Hepatic stellate cell (primary cell): ENCODE measurements at regions not wholly inside any gene's neighbourhood (a gene's known extent, or its start where the extent isn't known, plus 50 kb on each side); places are given as distances from the start of the nearest gene placed in this dataset.
"Not testable (repeated sequence)": the region's sequence is repeated elsewhere in the genome, so short reads cannot be mapped to it uniquely, and the experiment has no call there.

ENCODE experiments used
- DNase-seq: peaks from one replicate; pipeline ENCODE4 v3.0.0; 2011; ENCODE audit warnings: low spot score

- DNase-seq, result no peak
Measured at GRCh38 chr5:174558190-174558589, 166.2 kb upstream of the MSX2 start.

DNA sequence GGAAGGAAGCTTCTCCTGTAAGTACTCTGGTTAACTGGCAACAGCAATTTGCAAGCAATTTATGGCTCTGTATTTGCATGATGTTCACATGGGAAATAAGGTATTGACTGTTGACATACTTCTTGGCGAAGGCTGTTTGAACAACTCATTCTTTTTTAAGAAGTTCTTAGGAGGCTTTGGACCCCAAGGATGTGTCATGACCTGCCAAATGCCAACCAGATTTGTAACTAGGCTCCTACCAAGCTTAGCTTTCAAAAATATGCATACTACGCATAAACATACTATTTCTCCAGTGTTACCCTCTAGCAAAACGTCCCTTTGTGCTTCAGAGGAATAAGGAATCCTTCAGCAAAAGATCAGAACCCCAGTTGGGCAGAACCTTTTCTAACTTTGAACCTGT, 165.2 kb upstream of the MSX2 start:
- DNase-seq, result no peak

DNA sequence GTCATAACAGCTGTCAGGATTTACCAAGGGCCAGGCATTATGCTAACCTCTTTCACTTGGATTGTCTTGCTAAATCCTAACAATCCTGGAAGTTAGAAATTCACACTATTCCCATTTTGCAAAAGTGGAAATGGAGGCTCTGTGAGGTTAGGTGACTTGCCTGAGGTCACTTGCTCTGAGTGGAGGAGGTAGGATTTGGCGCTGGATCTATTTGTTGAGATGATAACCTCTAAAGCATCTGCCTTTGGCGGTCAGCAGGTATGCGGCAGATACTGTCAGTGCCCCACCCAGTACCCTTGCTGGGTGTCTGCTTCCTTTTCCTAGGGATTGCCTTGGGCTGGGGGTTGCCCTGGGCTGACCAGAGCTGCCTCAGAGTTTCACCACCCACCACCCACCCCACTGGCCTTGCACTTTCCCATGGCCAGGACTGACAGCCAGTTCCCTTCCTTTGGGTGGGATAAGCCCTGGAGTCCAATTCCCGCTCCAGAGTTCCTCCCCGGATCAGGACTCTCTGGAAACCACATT, 164.8 kb upstream of the MSX2 start:
- DNase-seq, result no peak

- DNase-seq, result no peak
Measured at GRCh38 chr5:174560861-174561260, 163.5 kb upstream of the MSX2 start.

GRCh38 chr5:174563040-174563439, 161.3 kb upstream of the MSX2 start:
- not testable (repeated sequence) for DNase-seq

- no peak for DNase-seq
Measured at GRCh38 chr5:174563899-174564298, 160.5 kb upstream of the MSX2 start.

GRCh38 chr5:174567506-174568141, 156.8 kb upstream of the MSX2 start:
- no peak for DNase-seq

- DNase-seq, result no peak
Measured at GRCh38 chr5:174570662-174571061, 153.7 kb upstream of the MSX2 start.

GRCh38 chr5:174571662-174572397, 152.6 kb upstream of the MSX2 start:
- DNase-seq, result peak; percentile 6

DNA sequence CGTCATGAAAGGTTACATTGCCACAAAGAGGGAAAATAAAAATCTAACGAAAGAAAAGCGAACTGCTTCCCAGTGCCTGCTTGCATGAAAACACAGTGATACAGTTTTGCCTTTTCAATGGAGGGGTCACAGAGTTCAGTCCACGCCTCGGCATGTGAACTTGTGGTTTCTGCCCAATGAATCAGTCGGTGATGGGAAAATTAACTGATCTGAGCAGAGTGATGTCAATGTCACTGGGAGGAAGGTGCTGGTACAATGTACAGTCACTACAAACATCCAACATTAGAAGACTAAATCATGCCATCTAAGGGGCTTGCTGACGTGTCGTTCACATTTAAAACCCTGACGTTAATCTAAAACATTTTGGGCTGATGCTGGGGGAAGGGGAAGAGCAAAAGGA, 151.8 kb upstream of the MSX2 start:
- no peak for DNase-seq

GRCh38 chr5:174573221-174573994, 151.0 kb upstream of the MSX2 start:
- DNase-seq, result no peak

GRCh38 chr5:174575043-174575442, 149.3 kb upstream of the MSX2 start:
- no peak for DNase-seq

- DNase-seq, result no peak
Measured at GRCh38 chr5:174576042-174576441, 148.3 kb upstream of the MSX2 start.

DNA sequence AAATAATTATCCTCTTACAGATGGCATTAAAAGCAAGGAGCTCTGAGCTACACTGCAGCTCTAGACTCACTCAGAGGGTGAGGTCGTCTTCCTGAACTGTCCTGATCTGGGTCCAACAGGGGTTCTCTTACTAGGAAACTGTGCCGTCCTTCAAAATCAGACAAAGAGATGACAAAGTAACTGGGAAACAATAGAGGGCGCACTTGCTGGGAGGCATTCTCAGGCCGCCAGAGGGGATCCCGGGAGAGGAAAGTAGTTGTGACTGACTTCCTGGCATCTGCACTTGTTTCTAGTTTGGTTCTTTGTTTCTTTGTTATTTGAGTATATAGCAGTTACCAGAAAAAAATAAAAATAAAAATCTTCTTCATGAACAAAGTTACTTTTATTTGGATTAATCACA, 142.9 kb upstream of the MSX2 start:
- no peak for DNase-seq

DNA sequence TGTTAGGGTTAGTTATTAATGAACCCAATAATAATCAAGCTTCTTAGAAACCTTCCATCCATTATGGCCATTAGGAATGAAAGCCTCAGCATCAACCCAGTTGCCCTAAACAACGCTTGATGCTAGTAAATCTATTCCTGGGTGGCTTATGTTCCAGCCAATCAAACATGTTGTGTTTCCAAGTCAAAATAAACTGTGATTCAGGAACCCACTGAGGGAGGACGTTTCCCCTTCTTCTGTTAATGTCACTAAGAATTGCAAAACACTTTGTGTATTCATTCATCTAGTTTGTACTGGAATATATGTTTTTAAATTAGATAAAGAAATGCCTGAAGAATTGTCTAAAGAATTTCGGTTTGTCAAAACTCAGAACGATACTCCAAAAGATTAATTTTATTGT, 142.5 kb upstream of the MSX2 start:
- no peak for DNase-seq

DNA sequence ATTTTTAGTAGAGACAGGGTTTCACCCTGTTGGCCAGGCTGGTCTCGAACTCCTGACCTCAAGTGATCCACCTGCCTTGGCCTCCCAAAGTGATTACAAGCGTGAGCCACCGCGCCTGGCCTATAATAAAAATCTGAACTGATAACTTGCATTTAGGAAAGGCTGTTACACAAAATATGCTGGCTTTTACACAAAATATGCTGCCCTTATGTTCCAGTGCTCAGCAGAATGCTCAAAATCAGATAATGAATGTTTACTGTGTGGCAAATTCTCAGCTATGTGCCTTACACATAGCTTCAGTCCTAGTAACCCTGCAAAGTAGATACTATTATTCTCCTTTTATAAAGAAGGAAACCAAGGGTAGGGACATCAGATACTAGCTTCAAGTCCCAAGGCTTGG, 141.3 kb upstream of the MSX2 start:
- no peak for DNase-seq

DNA sequence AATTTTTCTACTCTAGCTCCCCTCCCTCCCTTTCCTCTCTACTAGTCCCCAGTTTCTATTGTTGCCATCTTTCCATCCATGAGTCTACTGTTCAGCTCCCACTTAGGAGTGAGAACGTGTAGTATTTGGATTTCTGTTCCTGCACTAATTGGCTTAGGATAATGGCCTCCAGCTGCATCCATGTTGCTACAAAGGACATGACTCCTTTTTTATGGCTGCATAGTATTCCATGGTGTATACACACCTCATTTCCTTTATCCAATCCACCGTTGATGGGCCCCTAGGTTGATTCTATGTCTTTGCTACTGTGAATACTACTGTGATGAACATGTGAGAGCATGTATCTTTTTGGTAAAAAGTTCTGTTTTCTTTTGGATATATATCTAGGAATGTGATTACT, 138.9 kb upstream of the MSX2 start:
- DNase-seq, result no peak

DNA sequence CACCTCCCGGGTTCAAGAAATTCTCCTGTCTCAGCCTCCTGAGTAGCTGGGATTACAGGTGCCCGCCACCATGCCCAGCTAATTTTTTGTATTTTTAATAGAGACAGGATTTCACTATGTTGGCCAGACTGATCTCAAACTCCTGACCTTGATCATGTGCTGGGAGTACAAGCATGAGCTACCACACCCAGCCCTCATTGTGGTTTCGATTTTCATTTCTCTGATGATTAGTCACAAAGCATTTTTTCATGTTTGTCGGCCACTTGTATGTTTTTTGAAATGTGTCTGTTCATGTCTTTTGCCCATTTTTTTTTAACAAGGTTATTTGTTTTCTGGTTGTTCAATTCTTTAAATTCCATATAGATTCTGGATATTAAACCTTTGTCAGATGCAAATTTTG, 138.2 kb upstream of the MSX2 start:
- not testable (repeated sequence) for DNase-seq

DNA sequence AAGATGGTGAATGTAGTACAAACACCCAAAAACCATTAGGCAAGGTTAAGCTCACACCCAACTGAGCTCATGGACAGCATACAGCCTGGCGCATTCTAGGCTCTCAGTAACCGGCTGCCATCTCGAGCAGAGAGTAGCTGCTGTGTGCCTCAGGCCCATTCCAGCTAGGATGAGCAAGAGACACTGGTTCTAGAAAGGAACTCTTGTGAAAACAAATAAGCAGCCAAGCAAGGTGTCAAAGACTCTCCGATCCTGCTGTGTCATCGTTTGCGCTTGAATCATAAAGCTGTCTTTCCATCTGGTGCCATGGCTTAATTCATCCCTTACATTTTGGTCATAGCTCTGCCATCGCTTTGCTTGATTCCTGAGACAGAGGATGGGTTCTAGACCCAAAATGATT, 135.4 kb upstream of the MSX2 start:
- no peak for DNase-seq

DNA sequence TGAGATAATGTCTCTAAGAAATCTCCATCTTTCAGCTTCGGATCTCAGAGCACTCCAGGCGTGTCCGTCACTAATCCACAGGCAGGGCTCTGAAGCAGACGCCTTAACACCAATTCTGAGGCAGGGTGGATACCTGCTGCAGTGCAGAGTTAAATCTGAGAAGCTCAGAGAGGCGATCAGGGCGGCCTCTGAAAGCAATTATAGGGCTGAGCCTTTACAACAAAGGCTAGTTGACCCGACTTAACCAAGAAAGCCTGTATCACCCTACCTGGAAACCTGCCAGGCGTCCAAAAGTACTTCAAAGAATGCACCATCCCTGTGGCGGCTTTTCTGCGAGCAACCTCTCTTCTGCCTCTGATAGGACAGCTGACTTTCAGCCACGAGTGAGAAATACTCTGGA, 134.8 kb upstream of the MSX2 start:
- no peak for DNase-seq

DNA sequence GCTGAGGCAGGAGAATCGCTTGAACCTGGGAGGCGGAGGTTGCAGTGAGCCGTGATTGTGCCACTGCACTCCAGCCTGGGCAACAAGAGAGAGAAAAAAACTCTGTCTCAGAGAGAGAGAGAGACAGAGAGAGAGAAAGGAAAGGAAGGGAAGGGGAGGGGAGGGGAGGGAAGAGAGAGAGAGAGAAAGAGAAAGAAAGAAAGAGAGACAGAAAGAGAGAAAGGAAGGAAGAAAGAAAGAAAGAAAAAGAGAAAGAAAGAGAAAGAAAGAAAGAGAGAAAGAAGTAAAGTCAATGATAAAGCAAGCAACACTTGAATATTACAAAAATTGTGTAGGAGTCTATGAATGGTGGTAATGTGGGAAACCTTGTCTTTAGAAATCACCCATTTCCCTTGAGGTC, 133.6 kb upstream of the MSX2 start:
- DNase-seq, result no peak

- no peak for DNase-seq
Measured at GRCh38 chr5:174596429-174596828, 128.0 kb upstream of the MSX2 start.

DNA sequence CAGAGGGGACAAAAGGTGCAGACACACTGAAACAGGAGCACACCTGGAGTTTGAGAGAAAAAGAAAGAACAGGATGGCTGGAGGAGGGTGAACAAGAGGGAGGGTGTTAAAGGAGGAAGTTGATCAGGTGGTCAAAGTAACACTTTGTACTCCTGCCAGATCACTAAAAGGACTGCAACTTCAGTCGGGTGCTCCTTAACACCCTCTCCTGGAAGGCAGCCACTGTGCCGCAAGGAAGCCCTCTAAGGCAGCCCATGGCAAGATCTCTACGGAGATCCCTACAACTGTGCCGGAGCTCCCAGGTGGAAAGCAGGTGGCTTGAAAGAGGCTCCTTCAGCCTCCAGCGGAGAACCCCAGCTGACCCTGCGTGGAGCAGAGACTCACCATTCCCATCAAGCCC, 124.4 kb upstream of the MSX2 start:
- no peak for DNase-seq
